Thoracic aorta (tissue), 2 donors: ENCODE measurements at regions not wholly inside any gene's neighbourhood (a gene's known extent, or its start where the extent isn't known, plus 50 kb on each side); places are given as distances from the start of the nearest gene placed in this dataset.
A peak's percentile ranks its signal among the peaks of the same experiment; 100 is the strongest.

Source experiments
- ATAC-seq: fragments of 150-250 bp; one replicate; pipeline ENCODE4 v1.8.0; 2017; ENCODE audit warnings: low read depth; ENCODE audit not compliant: insufficient number of reproducible peaks, low FRiP score
- DNase-seq: peaks from one replicate; pipeline ENCODE4 v3.0.0-alpha.2; 2020; ENCODE audit warnings: low spot score
- H3K27ac ChIP-seq, 2 donors: fragments of 200-600 bp; sonication (generic); 1 replicate in 1 of 2; 2 replicates in 1 of 2; pipeline ENCODE4 v1.5.1; 2016; ENCODE audit warnings: mild to moderate bottlenecking in 2 of 2, moderate library complexity in 2 of 2
- H3K27me3 ChIP-seq: fragments of 200-600 bp; sonication (generic); replicated peaks from 2 replicates; pipeline ENCODE4 v1.6.0; 2016; ENCODE audit warnings: mild to moderate bottlenecking; ENCODE audit not compliant: insufficient read depth
- H3K36me3 ChIP-seq: fragments of 200-600 bp; sonication (generic); one replicate; pipeline ENCODE4 v1.5.1; 2016
- H3K4me1 ChIP-seq, 2 donors: fragments of 200-600 bp; sonication (generic); 1 replicate in 1 of 2; 2 replicates in 1 of 2; pipeline versions ENCODE4 v1.5.1 to v1.6.0; 2016; ENCODE audit warnings: low read depth in 2 of 2, mild to moderate bottlenecking in 1 of 2; ENCODE audit not compliant: control insufficient read depth in 1 of 2
- H3K4me3 ChIP-seq: fragments of 200-600 bp; sonication (generic); 2 replicates; pipeline ENCODE4 v1.5.1; 2016; ENCODE audit warnings: mild to moderate bottlenecking
- H3K9me3 ChIP-seq: fragments of 200-600 bp; sonication (generic); 2 replicates; pipeline ENCODE4 v1.5.1; 2016
- CTCF ChIP-seq: fragments of 200-600 bp; sonication (generic); IDR thresholded peaks from one replicate; pipeline ENCODE4 v1.5.1; 2019; ENCODE audit warnings: antibody characterized with exemption

DNA sequence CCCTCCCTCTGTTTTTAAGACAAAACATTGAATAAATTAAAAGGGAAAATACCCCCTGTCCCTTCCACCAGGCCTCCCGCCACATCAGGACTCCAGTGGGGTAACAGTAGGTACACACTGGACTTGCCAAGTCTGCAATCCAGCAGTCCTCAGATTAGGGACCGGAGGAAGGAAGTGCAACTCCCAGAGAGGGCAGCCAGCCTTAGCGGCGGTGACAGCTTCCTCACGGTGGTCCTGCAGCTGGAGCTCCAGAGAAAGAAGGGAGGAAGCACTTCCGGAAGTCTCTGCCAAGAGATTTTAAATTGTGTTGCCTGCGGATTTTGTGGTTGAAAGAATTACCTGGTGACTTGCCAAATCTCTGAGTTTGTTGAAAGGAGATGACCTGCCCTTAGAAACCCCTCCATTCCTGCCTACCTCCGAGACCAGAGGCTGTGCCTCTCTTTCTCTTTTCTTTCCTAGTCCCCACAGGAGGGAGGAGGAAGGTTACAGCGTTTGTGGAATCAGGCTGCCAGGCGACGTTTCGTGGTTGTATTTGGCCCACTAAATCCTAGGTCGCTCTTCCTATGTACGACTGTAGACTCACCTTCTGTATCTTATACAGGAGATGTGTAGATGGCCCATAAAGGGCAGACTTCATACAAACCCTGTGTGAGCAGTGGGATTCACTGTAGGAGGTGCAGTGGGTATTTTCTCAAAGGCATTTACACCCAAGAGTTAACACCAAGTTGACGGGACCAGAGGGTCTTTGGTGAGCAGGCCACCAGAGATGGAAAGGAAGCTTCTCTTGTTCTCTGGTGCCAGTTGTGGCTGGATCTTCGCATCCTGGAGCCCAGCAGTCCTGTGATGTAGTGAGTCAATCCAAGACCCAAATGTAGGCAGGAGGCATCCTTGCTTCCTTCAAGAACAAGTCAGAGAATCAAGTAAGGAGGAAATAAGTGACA is 77.9 kb downstream of the INSIG1 start:
- H3K9me3 ChIP-seq: no peaks in the 10 kb centered on the region
- no peaks in the 10 kb centered on the region for H3K36me3 ChIP-seq
- H3K4me1 ChIP-seq: peaks cover 20 to 50% of the 10 kb centered on the region in 2 donors
- H3K27ac ChIP-seq: no peak overlapping the region
- peaks cover 26% of the 10 kb centered on the region for H3K27me3 ChIP-seq
- no peak for TF ChIP-seq CTCF
- DNase-seq: no peak
- no peak for ATAC-seq
- no peak overlapping the region for H3K4me3 ChIP-seq

DNA sequence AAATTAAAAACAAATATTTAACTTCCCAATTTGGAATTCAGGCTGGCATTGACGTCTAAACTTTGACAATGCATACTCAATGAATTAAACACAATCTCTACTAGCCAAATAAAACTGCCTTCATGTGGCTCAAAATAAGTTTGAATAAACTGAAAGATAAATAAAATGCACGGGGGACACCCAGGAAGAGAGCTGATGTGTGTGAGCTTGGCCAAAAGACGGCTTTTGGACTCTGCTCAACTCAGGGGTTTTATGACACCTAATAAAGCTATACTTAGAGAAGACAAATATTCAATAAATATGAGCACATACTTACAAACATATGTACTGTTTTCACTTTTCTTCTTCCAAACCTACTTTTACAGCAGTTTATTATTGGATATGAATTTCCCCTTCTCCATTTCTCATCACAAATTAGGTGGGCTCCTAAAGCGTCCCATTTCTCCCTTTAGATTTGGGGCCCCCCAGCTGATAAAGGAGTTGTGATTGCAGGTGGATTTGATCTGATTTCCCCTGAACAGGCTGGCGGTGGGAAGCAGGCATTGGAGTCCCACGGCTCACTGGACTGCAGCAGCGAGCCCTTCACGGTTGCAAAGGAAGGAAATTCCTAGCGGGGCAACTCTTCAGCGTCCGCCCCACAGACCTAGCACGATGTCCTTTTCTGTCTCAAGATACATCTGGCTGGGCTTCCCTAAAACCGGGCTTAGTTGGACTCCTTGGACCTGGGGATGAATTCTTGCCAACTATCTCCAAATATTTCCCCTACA is 79.6 kb downstream of the INSIG1 start:
- Histone ChIP-seq H3K36me3 (no peaks in the 10 kb centered on the region), H3K27ac (no peak overlapping the region), H3K27me3 (peaks cover 30% of the 10 kb centered on the region), H3K4me1 (peaks cover 23 to 61% of the 10 kb centered on the region in 2 donors), H3K4me3 (peak overlapping the region; percentile 61), H3K9me3 (no peaks in the 10 kb centered on the region)
- TF ChIP-seq CTCF: no peak
- DNase-seq: no peak
- no peak for ATAC-seq

- no peak for TF ChIP-seq CTCF
- H3K36me3 ChIP-seq: no peaks in the 10 kb centered on the region
- no peak overlapping the region for H3K27ac ChIP-seq
- H3K9me3 ChIP-seq: no peaks in the 10 kb centered on the region
- peak overlapping the region; percentile 61 for H3K4me3 ChIP-seq
- ATAC-seq (no peak), DNase-seq (no peak)
- H3K27me3 ChIP-seq: peaks cover 23% of the 10 kb centered on the region
- H3K4me1 ChIP-seq: peaks cover 20 to 56% of the 10 kb centered on the region in 2 donors
These were observed 79.9 kb upstream of the EN2 start for GRCh38 chr7:155377838-155378579.

DNA sequence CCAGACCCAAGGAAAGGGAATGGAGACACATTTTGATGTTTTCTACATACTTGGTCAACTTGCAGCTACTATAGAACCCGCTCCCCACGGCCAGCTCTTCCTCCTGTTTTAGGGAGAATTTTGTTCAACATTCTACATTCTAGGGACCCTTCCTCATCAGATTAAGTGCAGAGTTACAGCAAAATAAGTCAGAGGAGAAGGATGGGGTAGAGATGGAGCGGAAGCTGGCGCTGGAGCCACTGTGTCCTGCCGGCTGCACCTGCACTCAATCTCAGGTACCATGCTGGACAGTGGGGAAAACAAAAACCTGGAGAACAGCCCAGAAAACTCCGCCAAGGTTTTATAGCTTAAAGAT is 79.4 kb upstream of the EN2 start:
- ATAC-seq: no peak
- H3K27ac ChIP-seq: no peak overlapping the region
- peaks cover 21% of the 10 kb centered on the region for H3K27me3 ChIP-seq
- TF ChIP-seq CTCF: no peak
- peaks cover 14 to 51% of the 10 kb centered on the region in 2 donors for H3K4me1 ChIP-seq
- no peak for DNase-seq
- H3K36me3 ChIP-seq: no peaks in the 10 kb centered on the region
- no peaks in the 10 kb centered on the region for H3K9me3 ChIP-seq
- no peak overlapping the region for H3K4me3 ChIP-seq
